GM21526 (cell line): ENCODE measurements at regions not wholly inside any gene's neighbourhood (a gene's known extent, or its start where the extent isn't known, plus 50 kb on each side); places are given as distances from the start of the nearest gene placed in this dataset.

ENCODE experiments used
- ATAC-seq: cut with Tn5 transposase; IDR thresholded peaks from one replicate; pipeline ENCODE4 v1.9.1; 2021; ENCODE audit warnings: moderate library complexity; ENCODE audit not compliant: unreplicated experiment, low FRiP score

- ATAC-seq = no peak
Measured at GRCh38 chr6:759729-760128, 66.8 kb upstream of the EXOC2 start.

GRCh38 chr6:756224-756623 is 63.3 kb upstream of the EXOC2 start:
- no peak for ATAC-seq

GRCh38 chr6:754202-754601 is 61.3 kb upstream of the EXOC2 start:
- ATAC-seq = no peak

- ATAC-seq = no peak
Measured at GRCh38 chr6:753486-753885, 60.5 kb upstream of the EXOC2 start.

GRCh38 chr6:752438-752837 is 59.5 kb upstream of the EXOC2 start:
- ATAC-seq = no peak

GRCh38 chr6:751765-752164 is 58.8 kb upstream of the EXOC2 start:
- no peak for ATAC-seq

GRCh38 chr6:747921-748320 is 55.0 kb upstream of the EXOC2 start:
- ATAC-seq = no peak

GRCh38 chr6:747028-747427 is 54.1 kb upstream of the EXOC2 start:
- ATAC-seq = no peak

GRCh38 chr6:744666-745353 is 51.9 kb upstream of the EXOC2 start:
- ATAC-seq = no peak

- ATAC-seq = no peak
Measured at GRCh38 chr6:743320-744096, 50.6 kb upstream of the EXOC2 start.
